Hepatocyte (in vitro differentiated cells): ENCODE measurements at regions not wholly inside any gene's neighbourhood (a gene's known extent, or its start where the extent isn't known, plus 50 kb on each side); places are given as distances from the start of the nearest gene placed in this dataset.

Experiments
- DNase-seq: peaks from one replicate; pipeline ENCODE4 v3.0.0-alpha.2; 2016; ENCODE audit warnings: low spot score
- H2AFZ ChIP-seq: fragments of 200-600 bp; sonication (generic); 2 replicates; pipeline ENCODE4 v1.6.0; 2016; ENCODE audit warnings: antibody characterized with exemption, mild to moderate bottlenecking
- H3K27ac ChIP-seq: fragments of 200-600 bp; sonication (generic); 2 replicates; pipeline ENCODE4 v1.5.1; 2016; ENCODE audit warnings: mild to moderate bottlenecking
- H3K27me3 ChIP-seq: fragments of 200-600 bp; sonication (generic); 2 replicates; pipeline ENCODE4 v1.6.1; 2016
- H3K36me3 ChIP-seq: fragments of 200-600 bp; sonication (generic); replicated peaks from 2 replicates; pipeline ENCODE4 v1.5.1; 2016; ENCODE audit warnings: low read depth; ENCODE audit not compliant: insufficient read depth
- H3K4me1 ChIP-seq: fragments of 200-600 bp; sonication (generic); 2 replicates; pipeline ENCODE4 v1.5.1; 2016; ENCODE audit warnings: mild to moderate bottlenecking, moderate library complexity; ENCODE audit not compliant: insufficient read depth
- H3K4me2 ChIP-seq: fragments of 200-600 bp; sonication (generic); 2 replicates; pipeline ENCODE4 v1.6.0; 2016
- H3K4me3 ChIP-seq: fragments of 200-600 bp; sonication (generic); 2 replicates; pipeline ENCODE4 v1.5.1; 2016; ENCODE audit warnings: mild to moderate bottlenecking
- H3K79me2 ChIP-seq: fragments of 200-600 bp; sonication (generic); 2 replicates; pipeline ENCODE4 v1.6.0; 2017; ENCODE audit warnings: mild to moderate bottlenecking
- H3K9me2 ChIP-seq: fragments of 200-600 bp; sonication (generic); replicated peaks from 2 replicates; pipeline ENCODE4 v1.6.0; 2017; ENCODE audit warnings: mild to moderate bottlenecking; ENCODE audit not compliant: insufficient read depth
- H3K9me3 ChIP-seq: fragments of 200-600 bp; sonication (generic); 2 replicates; pipeline ENCODE4 v1.5.1; 2016; ENCODE audit warnings: low read depth, mild to moderate bottlenecking
- H4K20me1 ChIP-seq: fragments of 200-600 bp; sonication (generic); 2 replicates; pipeline ENCODE4 v1.6.0; 2016; ENCODE audit warnings: mild to moderate bottlenecking; ENCODE audit not compliant: insufficient read depth, poor library complexity, severe bottlenecking
- CTCF ChIP-seq: fragments of 200-600 bp; sonication (generic); IDR thresholded peaks from 2 replicates; pipeline ENCODE4 v1.5.1; 2016; ENCODE audit warnings: antibody characterized with exemption, mild to moderate bottlenecking; ENCODE audit not compliant: poor library complexity
- EZH2 ChIP-seq: fragments of 200-600 bp; sonication (generic); IDR thresholded peaks from 2 replicates; pipeline ENCODE4 v1.6.1; 2016; ENCODE audit warnings: antibody characterized with exemption, mild to moderate bottlenecking, borderline replicate concordance
- EZH2phosphoT487 ChIP-seq: fragments of 200-600 bp; sonication (generic); IDR thresholded peaks from one replicate; pipeline ENCODE4 v1.6.1; 2018; ENCODE audit warnings: antibody characterized with exemption, mild to moderate bottlenecking, low read depth, moderate library complexity; ENCODE audit not compliant: unreplicated experiment, severe bottlenecking
- WGBS: methylation state at CpG from one replicate; pipeline ENCODE4 v1.1.6; 2016; ENCODE audit warnings: low lambda C conversion rate; ENCODE audit errors: missing lambda C conversion rate; 5-methylcytosine and 5-hydroxymethylcytosine counted together

- H3K4me1 ChIP-seq, result no peaks in the 10 kb centered on the region
- no peak for DNase-seq
- H3K9me3 ChIP-seq, result no peaks in the 10 kb centered on the region
- H2AFZ ChIP-seq, result no peak overlapping the region
- 85% methylated on average over 1 of the region's 1 CpG for WGBS
- no peaks in the 10 kb centered on the region for H4K20me1 ChIP-seq
- H3K4me3 ChIP-seq, result no peak overlapping the region
- H3K79me2 ChIP-seq, result no peaks in the 10 kb centered on the region
- no peaks in the 10 kb centered on the region for H3K9me2 ChIP-seq
- H3K36me3 ChIP-seq, result no peaks in the 10 kb centered on the region
- H3K27me3 ChIP-seq, result no peaks in the 10 kb centered on the region
- TF ChIP-seq CTCF, result no peak
- H3K4me2 ChIP-seq, result no peak overlapping the region
- H3K27ac ChIP-seq, result no peak overlapping the region
Measured at GRCh38 chr2:21407851-21408250, 284.1 kb downstream of the TDRD15 start.

GRCh38 chr2:21411741-21412140 is 288.0 kb downstream of the TDRD15 start:
- no peaks in the 10 kb centered on the region for H3K4me1 ChIP-seq
- no peaks in the 10 kb centered on the region for H3K9me3 ChIP-seq
- no peak overlapping the region for H3K4me3 ChIP-seq
- no peak overlapping the region for H3K27ac ChIP-seq
- no peaks in the 10 kb centered on the region for H3K27me3 ChIP-seq
- H2AFZ ChIP-seq, result no peak overlapping the region
- H3K9me2 ChIP-seq, result no peaks in the 10 kb centered on the region
- no peaks in the 10 kb centered on the region for H3K79me2 ChIP-seq
- WGBS, result 72% methylated on average over 5 of the region's 5 CpGs
- no peak overlapping the region for H3K4me2 ChIP-seq
- no peaks in the 10 kb centered on the region for H4K20me1 ChIP-seq
- TF ChIP-seq CTCF (no peak), EZH2 (no peak), EZH2phosphoT487 (no peak)
- DNase-seq, result no peak
- H3K36me3 ChIP-seq, result no peaks in the 10 kb centered on the region

GRCh38 chr2:21412944-21413443 is 289.2 kb downstream of the TDRD15 start:
- H4K20me1 ChIP-seq, result no peaks in the 10 kb centered on the region
- H3K79me2 ChIP-seq, result no peaks in the 10 kb centered on the region
- H3K9me2 ChIP-seq, result no peaks in the 10 kb centered on the region
- H3K27ac ChIP-seq, result no peak overlapping the region
- H3K4me2 ChIP-seq, result no peak overlapping the region
- no peaks in the 10 kb centered on the region for H3K36me3 ChIP-seq
- 71% methylated on average over 4 of the region's 4 CpGs for WGBS
- no peak overlapping the region for H3K4me3 ChIP-seq
- DNase-seq, result no peak
- H3K4me1 ChIP-seq, result no peaks in the 10 kb centered on the region
- no peaks in the 10 kb centered on the region for H3K9me3 ChIP-seq
- no peak overlapping the region for H2AFZ ChIP-seq
- no peaks in the 10 kb centered on the region for H3K27me3 ChIP-seq
- no peak for TF ChIP-seq CTCF
- TF ChIP-seq EZH2, result no peak
- TF ChIP-seq EZH2phosphoT487, result no peak

DNA sequence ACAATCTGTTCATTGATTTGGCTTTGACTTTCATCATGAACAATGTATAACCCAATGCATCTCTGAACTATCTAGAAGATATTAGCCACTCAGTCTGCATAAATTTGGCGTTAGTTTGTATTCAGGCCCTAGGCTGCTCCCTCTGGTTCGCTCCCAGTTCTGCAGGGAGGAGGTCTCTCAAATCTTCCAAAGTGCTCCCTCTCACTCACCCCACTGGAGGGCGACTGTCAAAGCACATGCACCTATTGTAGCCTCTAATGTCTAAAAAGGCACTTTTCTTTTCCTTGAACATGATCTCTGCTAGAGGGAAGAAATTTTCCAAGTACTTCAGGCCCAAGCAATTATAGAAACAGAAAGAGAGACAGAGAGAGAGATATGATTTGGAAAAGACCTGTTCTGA is 291.5 kb downstream of the TDRD15 start:
- TF ChIP-seq EZH2phosphoT487 (no peak), CTCF (no peak), EZH2 (no peak)
- Histone ChIP-seq H3K4me2 (no peak overlapping the region), H3K9me2 (no peaks in the 10 kb centered on the region), H2AFZ (no peak overlapping the region), H3K4me1 (no peaks in the 10 kb centered on the region), H3K9me3 (no peaks in the 10 kb centered on the region), H3K79me2 (no peaks in the 10 kb centered on the region), H3K27ac (no peak overlapping the region), H4K20me1 (no peaks in the 10 kb centered on the region), H3K27me3 (no peaks in the 10 kb centered on the region), H3K36me3 (no peaks in the 10 kb centered on the region), H3K4me3 (no peak overlapping the region)
- DNase-seq, result no peak
- WGBS, result 71% methylated on average over 3 of the region's 3 CpGs
